HEK293 (cell line): ENCODE measurements at regions not wholly inside any gene's neighbourhood (a gene's known extent, or its start where the extent isn't known, plus 50 kb on each side); places are given as distances from the start of the nearest gene placed in this dataset.

Experiments used
- MYNN ChIP-seq: fragments of 450-650 bp; formaldehyde crosslinking; IDR thresholded peaks from 2 replicates; pipeline ENCODE4 v1.5.1; 2016; ENCODE audit warnings: missing biosample characterization, missing genetic modification characterization, borderline replicate concordance
- ZBTB20 ChIP-seq: fragments of 450-650 bp; formaldehyde crosslinking; IDR thresholded peaks from 2 replicates; pipeline ENCODE4 v1.5.1; 2016; ENCODE audit warnings: missing biosample characterization, missing genetic modification characterization
- ZBTB21 ChIP-seq: fragments of 450-650 bp; formaldehyde crosslinking; IDR thresholded peaks from 2 replicates; pipeline ENCODE4 v1.5.1; 2017; ENCODE audit warnings: missing biosample characterization, missing genetic modification characterization
- ZBTB7A ChIP-seq: fragments of 450-650 bp; formaldehyde crosslinking; IDR thresholded peaks from 2 replicates; pipeline ENCODE4 v1.5.1; 2016; ENCODE audit warnings: low read depth, missing biosample characterization, missing genetic modification characterization
- ZNF10 ChIP-seq: fragments of 450-650 bp; formaldehyde crosslinking; IDR thresholded peaks from 2 replicates; pipeline ENCODE4 v1.5.1; 2017; ENCODE audit warnings: missing biosample characterization, missing genetic modification characterization
- ZNF157 ChIP-seq: fragments of 450-650 bp; formaldehyde crosslinking; IDR thresholded peaks from 2 replicates; pipeline ENCODE4 v1.5.1; 2016; ENCODE audit warnings: missing biosample characterization, missing genetic modification characterization
- ZNF19 ChIP-seq: fragments of 450-650 bp; formaldehyde crosslinking; IDR thresholded peaks from 2 replicates; pipeline ENCODE4; 2016; ENCODE audit warnings: missing biosample characterization, missing genetic modification characterization, low read depth
- ZNF335 ChIP-seq: fragments of 450-650 bp; formaldehyde crosslinking; conservative IDR thresholded peaks from 2 replicates; pipeline ENCODE4 v1.5.1; 2016; ENCODE audit warnings: missing biosample characterization, missing genetic modification characterization
- ZNF354C ChIP-seq: fragments of 450-650 bp; formaldehyde crosslinking; IDR thresholded peaks from 2 replicates; pipeline ENCODE4 v1.5.1; 2016; ENCODE audit warnings: missing biosample characterization, missing genetic modification characterization, low read depth, borderline replicate concordance
- ZNF394 ChIP-seq: fragments of 450-650 bp; formaldehyde crosslinking; IDR thresholded peaks from 2 replicates; pipeline ENCODE4 v1.5.1; 2016; ENCODE audit warnings: missing biosample characterization, missing genetic modification characterization, mild to moderate bottlenecking, moderate library complexity, borderline replicate concordance
- ZNF529 ChIP-seq: fragments of 450-650 bp; formaldehyde crosslinking; IDR thresholded peaks from 2 replicates; pipeline ENCODE4 v1.5.1; 2017; ENCODE audit warnings: missing genetic modification characterization, missing biosample characterization; ENCODE audit not compliant: insufficient replicate concordance
- ZNF629 ChIP-seq: fragments of 450-650 bp; formaldehyde crosslinking; IDR thresholded peaks from 2 replicates; pipeline ENCODE4 v1.5.1; 2017; ENCODE audit warnings: missing biosample characterization, missing genetic modification characterization
- ZNF785 ChIP-seq: fragments of 450-650 bp; formaldehyde crosslinking; IDR thresholded peaks from 2 replicates; pipeline ENCODE4 v1.5.1; 2016; ENCODE audit warnings: missing biosample characterization, missing genetic modification characterization
- ZNF843 ChIP-seq: fragments of 450-650 bp; formaldehyde crosslinking; IDR thresholded peaks from 2 replicates; pipeline ENCODE4 v1.5.1; 2016; ENCODE audit warnings: missing biosample characterization, missing genetic modification characterization
- ZSCAN30 ChIP-seq: fragments of 450-650 bp; IDR thresholded peaks from 2 replicates; pipeline ENCODE4 v1.5.1; 2018; ENCODE audit warnings: missing biosample characterization, mild to moderate bottlenecking, missing genetic modification characterization, moderate library complexity
- ZXDB ChIP-seq: fragments of 450-650 bp; formaldehyde crosslinking; IDR thresholded peaks from 2 replicates; pipeline ENCODE4 v1.5.1; 2016; ENCODE audit warnings: missing biosample characterization, missing genetic modification characterization
- TF ChIP-seq, protein P1 (sequence below): fragments of 450-650 bp; formaldehyde crosslinking; IDR thresholded peaks from 2 replicates; pipeline ENCODE4 v1.5.1; 2016; ENCODE audit warnings: missing biosample characterization, missing genetic modification characterization
- TF ChIP-seq, protein P2 (sequence below): fragments of 450-650 bp; formaldehyde crosslinking; IDR thresholded peaks from 2 replicates; pipeline ENCODE4 v1.5.1; 2017; ENCODE audit warnings: missing biosample characterization, missing genetic modification characterization
- TF ChIP-seq, protein P3 (sequence below): fragments of 450-650 bp; formaldehyde crosslinking; IDR thresholded peaks from 2 replicates; pipeline ENCODE4 v1.5.1; 2016; ENCODE audit warnings: missing biosample characterization, missing genetic modification characterization
- TF ChIP-seq, protein P4 (sequence below): fragments of 450-650 bp; formaldehyde crosslinking; conservative IDR thresholded peaks from 2 replicates; pipeline ENCODE4 v1.5.1; 2016; ENCODE audit warnings: low read depth, missing biosample characterization, missing genetic modification characterization
- TF ChIP-seq, protein P5 (sequence below): fragments of 450-650 bp; formaldehyde crosslinking; optimal IDR thresholded peaks from 2 replicates; pipeline ENCODE3; 2016; ENCODE audit warnings: missing biosample characterization, mild to moderate bottlenecking, missing genetic modification characterization
- TF ChIP-seq, protein P6 (sequence below): fragments of 450-650 bp; formaldehyde crosslinking; IDR thresholded peaks from 2 replicates; pipeline ENCODE4 v1.5.1; 2017; ENCODE audit warnings: missing biosample characterization, missing genetic modification characterization
- TF ChIP-seq, protein P7 (sequence below): fragments of 450-650 bp; formaldehyde crosslinking; IDR thresholded peaks from 2 replicates; pipeline ENCODE4 v1.5.1; 2016; ENCODE audit warnings: missing biosample characterization, missing genetic modification characterization

DNA sequence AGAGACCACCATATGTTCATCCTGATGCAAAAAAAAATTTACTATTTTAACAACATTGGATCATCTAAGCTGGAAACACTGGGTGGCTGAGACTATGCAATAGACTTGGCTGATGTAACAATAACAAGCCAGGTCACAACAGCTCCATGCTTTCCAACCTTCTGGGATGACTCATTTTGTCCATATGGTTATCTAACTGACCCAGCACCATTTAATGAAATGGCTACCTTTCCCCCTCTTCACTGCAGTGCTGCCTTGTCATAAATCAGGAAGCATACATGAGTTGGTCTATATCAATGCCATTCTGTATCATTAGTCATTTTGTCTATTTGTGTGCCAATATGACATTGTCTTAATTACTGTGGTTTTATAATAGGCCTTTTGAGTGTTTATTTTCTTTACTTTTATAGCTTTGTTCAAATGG, 217.6 kb upstream of the KCNJ16 start (continued):
- TF ChIP-seq, protein P1, sequence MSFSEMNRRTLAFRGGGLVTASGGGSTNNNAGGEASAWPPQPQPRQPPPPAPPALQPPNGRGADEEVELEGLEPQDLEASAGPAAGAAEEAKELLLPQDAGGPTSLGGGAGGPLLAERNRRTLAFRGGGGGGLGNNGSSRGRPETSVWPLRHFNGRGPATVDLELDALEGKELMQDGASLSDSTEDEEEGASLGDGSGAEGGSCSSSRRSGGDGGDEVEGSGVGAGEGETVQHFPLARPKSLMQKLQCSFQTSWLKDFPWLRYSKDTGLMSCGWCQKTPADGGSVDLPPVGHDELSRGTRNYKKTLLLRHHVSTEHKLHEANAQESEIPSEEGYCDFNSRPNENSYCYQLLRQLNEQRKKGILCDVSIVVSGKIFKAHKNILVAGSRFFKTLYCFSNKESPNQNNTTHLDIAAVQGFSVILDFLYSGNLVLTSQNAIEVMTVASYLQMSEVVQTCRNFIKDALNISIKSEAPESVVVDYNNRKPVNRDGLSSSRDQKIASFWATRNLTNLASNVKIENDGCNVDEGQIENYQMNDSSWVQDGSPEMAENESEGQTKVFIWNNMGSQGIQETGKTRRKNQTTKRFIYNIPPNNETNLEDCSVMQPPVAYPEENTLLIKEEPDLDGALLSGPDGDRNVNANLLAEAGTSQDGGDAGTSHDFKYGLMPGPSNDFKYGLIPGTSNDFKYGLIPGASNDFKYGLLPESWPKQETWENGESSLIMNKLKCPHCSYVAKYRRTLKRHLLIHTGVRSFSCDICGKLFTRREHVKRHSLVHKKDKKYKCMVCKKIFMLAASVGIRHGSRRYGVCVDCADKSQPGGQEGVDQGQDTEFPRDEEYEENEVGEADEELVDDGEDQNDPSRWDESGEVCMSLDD (tag by site-specific recombination) = no peak
- TF ChIP-seq, protein P2, sequence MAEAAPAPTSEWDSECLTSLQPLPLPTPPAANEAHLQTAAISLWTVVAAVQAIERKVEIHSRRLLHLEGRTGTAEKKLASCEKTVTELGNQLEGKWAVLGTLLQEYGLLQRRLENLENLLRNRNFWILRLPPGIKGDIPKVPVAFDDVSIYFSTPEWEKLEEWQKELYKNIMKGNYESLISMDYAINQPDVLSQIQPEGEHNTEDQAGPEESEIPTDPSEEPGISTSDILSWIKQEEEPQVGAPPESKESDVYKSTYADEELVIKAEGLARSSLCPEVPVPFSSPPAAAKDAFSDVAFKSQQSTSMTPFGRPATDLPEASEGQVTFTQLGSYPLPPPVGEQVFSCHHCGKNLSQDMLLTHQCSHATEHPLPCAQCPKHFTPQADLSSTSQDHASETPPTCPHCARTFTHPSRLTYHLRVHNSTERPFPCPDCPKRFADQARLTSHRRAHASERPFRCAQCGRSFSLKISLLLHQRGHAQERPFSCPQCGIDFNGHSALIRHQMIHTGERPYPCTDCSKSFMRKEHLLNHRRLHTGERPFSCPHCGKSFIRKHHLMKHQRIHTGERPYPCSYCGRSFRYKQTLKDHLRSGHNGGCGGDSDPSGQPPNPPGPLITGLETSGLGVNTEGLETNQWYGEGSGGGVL (tag by site-specific recombination) = peak; percentile 91
- TF ChIP-seq ZNF10 (no peak), ZBTB21 (tag by site-specific recombination) (peak; percentile 70), ZNF354C (tag by site-specific recombination) (no peak), ZNF335 (tag by site-specific recombination) (peak; percentile 58), ZNF843 (tag by site-specific recombination) (0 out of 2 replicates have a peak, but pooled peaks have one; percentile 32), ZXDB (tag by site-specific recombination) (0 out of 2 replicates have a peak, but pooled peaks have one; percentile 22), ZNF785 (tag by site-specific recombination) (no peak), ZNF19 (no peak), ZNF394 (tag by site-specific recombination) (peak; percentile 32; the same call in 1 of the 2 replicates), ZSCAN30 (tag by site-specific recombination) (no peak), ZNF157 (no peak), ZBTB7A (no peak), ZNF529 (no peak), ZNF629 (peak; percentile 54), MYNN (tag by site-specific recombination) (no peak), ZBTB20 (tag by site-specific recombination) (no peak)
- TF ChIP-seq, protein P3, sequence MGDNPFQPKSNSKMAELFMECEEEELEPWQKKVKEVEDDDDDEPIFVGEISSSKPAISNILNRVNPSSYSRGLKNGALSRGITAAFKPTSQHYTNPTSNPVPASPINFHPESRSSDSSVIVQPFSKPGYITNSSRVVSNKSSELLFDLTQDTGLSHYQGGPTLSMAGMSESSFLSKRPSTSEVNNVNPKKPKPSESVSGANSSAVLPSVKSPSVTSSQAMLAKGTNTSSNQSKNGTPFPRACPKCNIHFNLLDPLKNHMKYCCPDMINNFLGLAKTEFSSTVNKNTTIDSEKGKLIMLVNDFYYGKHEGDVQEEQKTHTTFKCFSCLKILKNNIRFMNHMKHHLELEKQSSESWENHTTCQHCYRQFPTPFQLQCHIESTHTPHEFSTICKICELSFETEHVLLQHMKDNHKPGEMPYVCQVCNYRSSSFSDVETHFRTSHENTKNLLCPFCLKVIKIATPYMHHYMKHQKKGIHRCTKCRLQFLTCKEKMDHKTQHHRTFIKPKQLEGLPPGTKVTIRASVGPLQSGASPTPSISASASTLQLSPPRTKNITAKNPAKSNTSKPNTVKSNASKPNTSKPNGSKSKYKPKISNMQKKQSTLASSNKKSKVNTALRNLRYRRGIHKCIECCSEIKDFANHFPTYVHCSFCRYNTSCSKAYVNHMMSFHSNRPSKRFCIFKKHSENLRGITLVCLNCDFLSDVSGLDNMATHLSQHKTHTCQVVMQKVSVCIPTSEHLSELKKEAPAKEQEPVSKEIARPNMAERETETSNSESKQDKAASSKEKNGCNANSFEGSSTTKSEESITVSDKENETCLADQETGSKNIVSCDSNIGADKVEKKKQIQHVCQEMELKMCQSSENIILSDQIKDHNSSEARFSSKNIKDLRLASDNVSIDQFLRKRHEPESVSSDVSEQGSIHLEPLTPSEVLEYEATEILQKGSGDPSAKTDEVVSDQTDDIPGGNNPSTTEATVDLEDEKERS (tag by site-specific recombination) = 0 out of 2 replicates have a peak, but pooled peaks have one; percentile 15
- TF ChIP-seq, protein P4, sequence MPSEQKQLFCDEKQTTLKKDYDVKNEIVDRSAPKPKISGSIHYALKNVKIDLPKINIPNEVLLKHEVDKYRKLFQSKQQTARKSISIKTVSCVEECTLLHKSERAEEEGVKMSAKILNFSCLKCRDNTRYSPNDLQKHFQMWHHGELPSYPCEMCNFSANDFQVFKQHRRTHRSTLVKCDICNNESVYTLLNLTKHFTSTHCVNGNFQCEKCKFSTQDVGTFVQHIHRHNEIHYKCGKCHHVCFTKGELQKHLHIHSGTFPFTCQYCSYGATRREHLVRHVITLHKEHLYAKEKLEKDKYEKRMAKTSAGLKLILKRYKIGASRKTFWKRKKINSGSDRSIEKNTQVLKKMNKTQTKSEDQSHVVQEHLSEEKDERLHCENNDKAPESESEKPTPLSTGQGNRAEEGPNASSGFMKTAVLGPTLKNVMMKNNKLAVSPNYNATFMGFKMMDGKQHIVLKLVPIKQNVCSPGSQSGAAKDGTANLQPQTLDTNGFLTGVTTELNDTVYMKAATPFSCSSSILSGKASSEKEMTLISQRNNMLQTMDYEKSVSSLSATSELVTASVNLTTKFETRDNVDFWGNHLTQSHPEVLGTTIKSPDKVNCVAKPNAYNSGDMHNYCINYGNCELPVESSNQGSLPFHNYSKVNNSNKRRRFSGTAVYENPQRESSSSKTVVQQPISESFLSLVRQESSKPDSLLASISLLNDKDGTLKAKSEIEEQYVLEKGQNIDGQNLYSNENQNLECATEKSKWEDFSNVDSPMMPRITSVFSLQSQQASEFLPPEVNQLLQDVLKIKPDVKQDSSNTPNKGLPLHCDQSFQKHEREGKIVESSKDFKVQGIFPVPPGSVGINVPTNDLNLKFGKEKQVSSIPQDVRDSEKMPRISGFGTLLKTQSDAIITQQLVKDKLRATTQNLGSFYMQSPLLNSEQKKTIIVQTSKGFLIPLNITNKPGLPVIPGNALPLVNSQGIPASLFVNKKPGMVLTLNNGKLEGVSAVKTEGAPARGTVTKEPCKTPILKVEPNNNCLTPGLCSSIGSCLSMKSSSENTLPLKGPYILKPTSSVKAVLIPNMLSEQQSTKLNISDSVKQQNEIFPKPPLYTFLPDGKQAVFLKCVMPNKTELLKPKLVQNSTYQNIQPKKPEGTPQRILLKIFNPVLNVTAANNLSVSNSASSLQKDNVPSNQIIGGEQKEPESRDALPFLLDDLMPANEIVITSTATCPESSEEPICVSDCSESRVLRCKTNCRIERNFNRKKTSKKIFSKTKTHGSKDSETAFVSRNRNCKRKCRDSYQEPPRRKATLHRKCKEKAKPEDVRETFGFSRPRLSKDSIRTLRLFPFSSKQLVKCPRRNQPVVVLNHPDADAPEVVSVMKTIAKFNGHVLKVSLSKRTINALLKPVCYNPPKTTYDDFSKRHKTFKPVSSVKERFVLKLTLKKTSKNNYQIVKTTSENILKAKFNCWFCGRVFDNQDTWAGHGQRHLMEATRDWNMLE (tag by site-specific recombination) = peak; percentile 30; the same call in 1 of the 2 replicates
- TF ChIP-seq, protein P5, sequence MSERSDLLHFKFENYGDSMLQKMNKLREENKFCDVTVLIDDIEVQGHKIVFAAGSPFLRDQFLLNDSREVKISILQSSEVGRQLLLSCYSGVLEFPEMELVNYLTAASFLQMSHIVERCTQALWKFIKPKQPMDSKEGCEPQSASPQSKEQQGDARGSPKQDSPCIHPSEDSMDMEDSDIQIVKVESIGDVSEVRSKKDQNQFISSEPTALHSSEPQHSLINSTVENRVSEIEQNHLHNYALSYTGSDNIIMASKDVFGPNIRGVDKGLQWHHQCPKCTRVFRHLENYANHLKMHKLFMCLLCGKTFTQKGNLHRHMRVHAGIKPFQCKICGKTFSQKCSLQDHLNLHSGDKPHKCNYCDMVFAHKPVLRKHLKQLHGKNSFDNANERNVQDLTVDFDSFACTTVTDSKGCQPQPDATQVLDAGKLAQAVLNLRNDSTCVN (tag by site-specific recombination) = no peak
- TF ChIP-seq, protein P6, sequence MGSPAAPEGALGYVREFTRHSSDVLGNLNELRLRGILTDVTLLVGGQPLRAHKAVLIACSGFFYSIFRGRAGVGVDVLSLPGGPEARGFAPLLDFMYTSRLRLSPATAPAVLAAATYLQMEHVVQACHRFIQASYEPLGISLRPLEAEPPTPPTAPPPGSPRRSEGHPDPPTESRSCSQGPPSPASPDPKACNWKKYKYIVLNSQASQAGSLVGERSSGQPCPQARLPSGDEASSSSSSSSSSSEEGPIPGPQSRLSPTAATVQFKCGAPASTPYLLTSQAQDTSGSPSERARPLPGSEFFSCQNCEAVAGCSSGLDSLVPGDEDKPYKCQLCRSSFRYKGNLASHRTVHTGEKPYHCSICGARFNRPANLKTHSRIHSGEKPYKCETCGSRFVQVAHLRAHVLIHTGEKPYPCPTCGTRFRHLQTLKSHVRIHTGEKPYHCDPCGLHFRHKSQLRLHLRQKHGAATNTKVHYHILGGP (tag by site-specific recombination) = peak; percentile 23; the same call in 1 of the 2 replicates
- TF ChIP-seq, protein P7, sequence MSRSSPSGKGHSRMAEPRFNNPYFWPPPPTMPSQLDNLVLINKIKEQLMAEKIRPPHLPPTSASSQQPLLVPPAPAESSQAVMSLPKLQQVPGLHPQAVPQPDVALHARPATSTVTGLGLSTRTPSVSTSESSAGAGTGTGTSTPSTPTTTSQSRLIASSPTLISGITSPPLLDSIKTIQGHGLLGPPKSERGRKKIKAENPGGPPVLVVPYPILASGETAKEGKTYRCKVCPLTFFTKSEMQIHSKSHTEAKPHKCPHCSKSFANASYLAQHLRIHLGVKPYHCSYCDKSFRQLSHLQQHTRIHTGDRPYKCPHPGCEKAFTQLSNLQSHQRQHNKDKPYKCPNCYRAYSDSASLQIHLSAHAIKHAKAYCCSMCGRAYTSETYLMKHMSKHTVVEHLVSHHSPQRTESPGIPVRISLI (tag by site-specific recombination) = no peak
